ENCODE measurements at regions not wholly inside any gene's neighbourhood (a gene's known extent, or its start where the extent isn't known, plus 50 kb on each side); places are given as distances from the start of the nearest gene placed in this dataset.
"Not testable (repeated sequence)": the region's sequence is repeated elsewhere in the genome, so short reads cannot be mapped to it uniquely, and the experiment has no call there.

DNA sequence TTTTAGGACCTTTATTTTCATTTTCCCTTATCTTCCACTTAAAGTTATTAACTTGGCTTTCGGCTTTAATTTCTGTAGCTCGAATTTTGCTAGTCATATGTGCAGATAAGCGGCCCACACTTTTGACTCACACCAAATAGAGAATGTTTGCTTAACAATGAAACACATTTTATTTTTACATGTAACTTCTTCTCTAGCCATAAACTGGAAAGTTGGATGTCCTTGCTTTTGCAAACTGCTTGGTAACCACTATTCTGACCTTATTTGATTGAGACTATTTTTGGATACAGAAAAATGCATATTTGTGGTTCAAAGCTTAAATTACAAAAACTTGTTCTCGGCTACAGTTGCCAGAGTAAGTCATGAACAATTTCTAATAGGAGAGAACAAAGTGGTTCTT is 600.0 kb downstream of the KCTD12 start:
- no peak overlapping the region for H3K27ac ChIP-seq (ENCODE audit: low read depth in 1 of 2, low read length in 2 of 2)
- WGBS, result 67% methylated on average over 4 of the region's 4 CpGs
- H3K4me3 ChIP-seq (ENCODE audit: low read depth in 1 of 3, low read length in 3 of 3), result no peak overlapping the region
- H3K36me3 ChIP-seq (ENCODE audit: control insufficient read depth in 4 of 4, insufficient read depth in 3 of 4, low read depth in 1 of 4, low read length in 3 of 4), result no peaks in the 10 kb centered on the region
- H3K27me3 ChIP-seq (ENCODE audit: control insufficient read depth in 4 of 4, insufficient read depth in 4 of 4, low read length in 3 of 4), result no peaks in the 10 kb centered on the region
- no peaks in the 10 kb centered on the region for H3K9me3 ChIP-seq (ENCODE audit: control insufficient read depth in 4 of 4, low read length in 3 of 4)
- DNase-seq (ENCODE audit: low spot score), result no peak
- TF ChIP-seq, protein P1, sequence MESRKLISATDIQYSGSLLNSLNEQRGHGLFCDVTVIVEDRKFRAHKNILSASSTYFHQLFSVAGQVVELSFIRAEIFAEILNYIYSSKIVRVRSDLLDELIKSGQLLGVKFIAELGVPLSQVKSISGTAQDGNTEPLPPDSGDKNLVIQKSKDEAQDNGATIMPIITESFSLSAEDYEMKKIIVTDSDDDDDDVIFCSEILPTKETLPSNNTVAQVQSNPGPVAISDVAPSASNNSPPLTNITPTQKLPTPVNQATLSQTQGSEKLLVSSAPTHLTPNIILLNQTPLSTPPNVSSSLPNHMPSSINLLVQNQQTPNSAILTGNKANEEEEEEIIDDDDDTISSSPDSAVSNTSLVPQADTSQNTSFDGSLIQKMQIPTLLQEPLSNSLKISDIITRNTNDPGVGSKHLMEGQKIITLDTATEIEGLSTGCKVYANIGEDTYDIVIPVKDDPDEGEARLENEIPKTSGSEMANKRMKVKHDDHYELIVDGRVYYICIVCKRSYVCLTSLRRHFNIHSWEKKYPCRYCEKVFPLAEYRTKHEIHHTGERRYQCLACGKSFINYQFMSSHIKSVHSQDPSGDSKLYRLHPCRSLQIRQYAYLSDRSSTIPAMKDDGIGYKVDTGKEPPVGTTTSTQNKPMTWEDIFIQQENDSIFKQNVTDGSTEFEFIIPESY (IDR thresholded peaks at IDR 0.05), result no peak
- TF ChIP-seq, protein P2, sequence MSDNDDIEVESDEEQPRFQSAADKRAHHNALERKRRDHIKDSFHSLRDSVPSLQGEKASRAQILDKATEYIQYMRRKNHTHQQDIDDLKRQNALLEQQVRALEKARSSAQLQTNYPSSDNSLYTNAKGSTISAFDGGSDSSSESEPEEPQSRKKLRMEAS (IDR thresholded peaks at IDR 0.05), result no peak
- TF ChIP-seq RXRA (IDR thresholded peaks at IDR 0.05) (no peak), TAF1 (conservative IDR thresholded peaks at IDR 0.05) (no peak), HNF4G (IDR thresholded peaks at IDR 0.05) (no peak), HNF4A (conservative IDR thresholded peaks at IDR 0.05) (no peak), FOXA2 (IDR thresholded peaks at IDR 0.05) (no peak), NR2F2 (IDR thresholded peaks at IDR 0.05) (no peak), YY1 (IDR thresholded peaks at IDR 0.05) (no peak), CTCF (IDR thresholded peaks at IDR 0.05; ENCODE audit: low read depth, low read length, missing input control) (no peak), GABPA (IDR thresholded peaks at IDR 0.05 in 1 of 2, conservative IDR thresholded peaks at IDR 0.05 in 1 of 2) (no peak), FOXA1 (IDR thresholded peaks at IDR 0.05) (no peak), SP1 (IDR thresholded peaks at IDR 0.05) (no peak)
- H3K9ac ChIP-seq (ENCODE audit: low read depth in 1 of 2, low read length in 2 of 2), result no peak overlapping the region
- no peaks in the 10 kb centered on the region for H3K4me1 ChIP-seq (ENCODE audit: control insufficient read depth in 4 of 4, insufficient read depth in 4 of 4, low read length in 3 of 4)

GRCh38 chr13:76285463-76285862 is 600.7 kb downstream of the KCTD12 start:
- H3K27me3 ChIP-seq (ENCODE audit: control insufficient read depth in 4 of 4, insufficient read depth in 4 of 4, low read length in 3 of 4), result no peaks in the 10 kb centered on the region
- H3K27ac ChIP-seq (ENCODE audit: low read depth in 1 of 2, low read length in 2 of 2), result no peak overlapping the region
- H3K4me3 ChIP-seq (ENCODE audit: low read depth in 1 of 3, low read length in 3 of 3), result no peak overlapping the region
- no peak overlapping the region for H3K9ac ChIP-seq (ENCODE audit: low read depth in 1 of 2, low read length in 2 of 2)
- no peak for DNase-seq (ENCODE audit: low spot score)
- H3K9me3 ChIP-seq (ENCODE audit: control insufficient read depth in 4 of 4, low read length in 3 of 4), result no peaks in the 10 kb centered on the region
- TF ChIP-seq YY1 (IDR thresholded peaks at IDR 0.05) (no peak), EGR1 (IDR thresholded peaks at IDR 0.05; ENCODE audit: low read depth in 2 of 2) (no peak), SP1 (IDR thresholded peaks at IDR 0.05) (no peak), HNF4A (conservative IDR thresholded peaks at IDR 0.05) (no peak), RXRA (IDR thresholded peaks at IDR 0.05) (no peak), CTCF (IDR thresholded peaks at IDR 0.05; ENCODE audit: low read depth, low read length, missing input control) (no peak), GABPA (IDR thresholded peaks at IDR 0.05 in 1 of 2, conservative IDR thresholded peaks at IDR 0.05 in 1 of 2) (no peak), RAD21 (IDR thresholded peaks at IDR 0.05) (no peak)
- TF ChIP-seq, protein P2 (IDR thresholded peaks at IDR 0.05), result no peak
- H3K36me3 ChIP-seq (ENCODE audit: control insufficient read depth in 4 of 4, insufficient read depth in 3 of 4, low read depth in 1 of 4, low read length in 3 of 4), result no peaks in the 10 kb centered on the region
- H3K4me1 ChIP-seq (ENCODE audit: control insufficient read depth in 4 of 4, insufficient read depth in 4 of 4, low read length in 3 of 4), result no peaks in the 10 kb centered on the region
- 86% methylated on average over 6 of the region's 6 CpGs for WGBS

DNA sequence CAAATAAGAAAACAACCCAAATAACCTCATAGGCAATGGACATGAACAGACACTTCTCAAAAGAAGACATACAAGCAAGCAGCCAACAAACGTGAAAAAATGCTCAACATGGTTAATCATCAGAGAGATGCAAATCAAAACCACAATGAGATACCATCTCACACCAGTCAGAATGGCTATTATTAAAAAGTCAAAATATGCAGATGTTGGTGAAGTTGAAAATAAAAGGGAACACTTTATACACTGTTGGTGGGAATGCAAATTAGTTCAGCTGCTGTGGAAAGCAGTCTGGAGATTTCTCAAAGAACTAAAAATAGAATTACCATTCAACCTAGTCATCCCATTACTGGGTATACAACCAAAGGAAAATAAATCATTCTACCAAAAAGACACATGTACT is 606.4 kb downstream of the KCTD12 start:
- H3K4me1 ChIP-seq (ENCODE audit: control insufficient read depth in 4 of 4, insufficient read depth in 4 of 4, low read length in 3 of 4); H3K36me3 ChIP-seq (ENCODE audit: control insufficient read depth in 4 of 4, insufficient read depth in 3 of 4, low read depth in 1 of 4, low read length in 3 of 4); H3K27me3 ChIP-seq (ENCODE audit: control insufficient read depth in 4 of 4, insufficient read depth in 4 of 4, low read length in 3 of 4); H3K9me3 ChIP-seq (ENCODE audit: control insufficient read depth in 4 of 4, low read length in 3 of 4); DNase-seq (ENCODE audit: low spot score); H3K9ac ChIP-seq (ENCODE audit: low read depth in 1 of 2, low read length in 2 of 2); H3K27ac ChIP-seq (ENCODE audit: low read depth in 1 of 2, low read length in 2 of 2); H3K4me3 ChIP-seq (ENCODE audit: low read depth in 1 of 3, low read length in 3 of 3): not testable (repeated sequence)
- 51% methylated on average over 1 of the region's 1 CpG for WGBS

All from liver (tissue), 8 donors.